RWPE1 (cell line): ENCODE measurements at regions not wholly inside any gene's neighbourhood (a gene's known extent, or its start where the extent isn't known, plus 50 kb on each side); places are given as distances from the start of the nearest gene placed in this dataset.
"Not testable (repeated sequence)": the region's sequence is repeated elsewhere in the genome, so short reads cannot be mapped to it uniquely, and the experiment has no call there.

Experiments
- CTCF ChIA-PET: fragments of 350-600 bp; sonication (Branson Sonifier 250); formaldehyde crosslinking; extraction: SDS; loops from one replicate; lab custom pipeline; 2021; lab: Yijun Ruan, JAX
- POLR2A ChIA-PET: fragments of 400-600 bp; formaldehyde crosslinking; extraction: SDS; loops from one replicate; lab custom pipeline; 2020; ENCODE audit warnings: antibody characterized with exemption; ENCODE audit not compliant: low non-redundant PET; lab: Yijun Ruan, JAX
- DNase-seq: peaks from one replicate; pipeline ENCODE4 v3.0.0; 2012; ENCODE audit warnings: low spot score
- H3K27ac ChIP-seq: fragments of 450-650 bp; 2 replicates; pipeline ENCODE4 v1.5.1; 2017
- CTCF ChIP-seq: fragments of 450-650 bp; conservative IDR thresholded peaks from 2 replicates; pipeline ENCODE4 v1.5.1; 2017; ENCODE audit warnings: low read depth, mild to moderate bottlenecking

- no peak for DNase-seq
- TF ChIP-seq CTCF: no peak
- ChIA-PET POLR2A (no interaction called here), CTCF (no interaction called here)
- H3K27ac ChIP-seq: no peak overlapping the region
Measured at GRCh38 chr4:38464328-38464727, 199.7 kb upstream of the KLF3 start.

- POLR2A ChIA-PET: no interaction called here
- TF ChIP-seq CTCF: no peak
- DNase-seq: no peak
- CTCF ChIA-PET: no interaction called here
- H3K27ac ChIP-seq: no peak overlapping the region
Measured at GRCh38 chr4:38466401-38466800, 197.6 kb upstream of the KLF3 start.

- no peak for DNase-seq
- ChIA-PET CTCF (interaction anchor here (0.6 kb wide), 1 partner anchor 332 kb away, joined by 3 read pairs; no protein-coding TSS in a partner anchor), POLR2A (no interaction called here)
- H3K27ac ChIP-seq: no peak overlapping the region
- TF ChIP-seq CTCF: no peak
Measured at GRCh38 chr4:38467296-38467695, 196.7 kb upstream of the KLF3 start.

- ChIA-PET POLR2A (no interaction called here), CTCF (no interaction called here)
- DNase-seq: no peak
- TF ChIP-seq CTCF: no peak
- H3K27ac ChIP-seq: no peak overlapping the region
Measured at GRCh38 chr4:38468339-38468866, 195.6 kb upstream of the KLF3 start.

GRCh38 chr4:38469410-38469809, 194.6 kb upstream of the KLF3 start:
- no peak for DNase-seq
- ChIA-PET POLR2A (no interaction called here), CTCF (no interaction called here)
- no peak overlapping the region for H3K27ac ChIP-seq
- TF ChIP-seq CTCF: no peak

- no peak overlapping the region for H3K27ac ChIP-seq
- ChIA-PET CTCF (interaction anchor here (0.5 kb wide), 1 partner anchor 790 kb away, joined by 3 read pairs; no protein-coding TSS in a partner anchor), POLR2A (no interaction called here)
- TF ChIP-seq CTCF: no peak
- no peak for DNase-seq
Measured at GRCh38 chr4:38470735-38471262, 193.2 kb upstream of the KLF3 start.

- ChIA-PET CTCF (no interaction called here), POLR2A (no interaction called here)
- H3K27ac ChIP-seq: no peak overlapping the region
- DNase-seq: no peak
- TF ChIP-seq CTCF: no peak
Measured at GRCh38 chr4:38482696-38483095, 181.3 kb upstream of the KLF3 start.

- DNase-seq, POLR2A ChIA-PET, H3K27ac ChIP-seq: not testable (repeated sequence)
- CTCF ChIA-PET: interaction anchor here (0.6 kb wide), 1 partner anchor 18 kb away, joined by 3 read pairs; no protein-coding TSS in a partner anchor
Measured at GRCh38 chr4:38483628-38484027, 180.4 kb upstream of the KLF3 start.
